Colonic mucosa (tissue), 4 donors: ENCODE measurements at regions not wholly inside any gene's neighbourhood (a gene's known extent, or its start where the extent isn't known, plus 50 kb on each side); places are given as distances from the start of the nearest gene placed in this dataset.

Source experiments
- DNase-seq: peaks from one replicate; pipeline ENCODE4 v3.0.0-alpha.2; 2020
- H3K27ac ChIP-seq: fragments of 200-600 bp; one replicate; pipeline ENCODE4 v1.8.0; 2021
- H3K27me3 ChIP-seq: fragments of 200-600 bp; one replicate; pipeline ENCODE4 v1.8.0; 2021
- H3K36me3 ChIP-seq: fragments of 200-600 bp; one replicate; pipeline ENCODE4 v1.8.0; 2021
- H3K4me1 ChIP-seq: fragments of 200-600 bp; one replicate; pipeline ENCODE4 v1.8.0; 2021; ENCODE audit warnings: mild to moderate bottlenecking
- H3K4me3 ChIP-seq: fragments of 200-600 bp; one replicate; pipeline ENCODE4 v1.8.0; 2021
- H3K9ac ChIP-seq, 2 donors: one replicate each; pipeline ENCODE4 v1.7.0; 2013; ENCODE audit warnings: control low read depth in 2 of 2, low read depth in 2 of 2, low read length in 2 of 2
- H3K9me3 ChIP-seq: fragments of 200-600 bp; one replicate; pipeline ENCODE4 v1.8.0; 2021
- CTCF ChIP-seq: fragments of 200-600 bp; IDR thresholded peaks from one replicate; pipeline ENCODE4 v1.8.0; 2022; ENCODE audit warnings: antibody characterized with exemption, mild to moderate bottlenecking
- intact Hi-C: fragments of 100-400 bp; cut with DNase I; formaldehyde crosslinking; loops from one replicate; pipeline ENCODE4 v1.14.1; 2022
- donor health status: healthy.
- donor health status: DM: no; HTN: no; CAD: no.
- donor health status: DM: no; HTN: no; CAD: no.

DNA sequence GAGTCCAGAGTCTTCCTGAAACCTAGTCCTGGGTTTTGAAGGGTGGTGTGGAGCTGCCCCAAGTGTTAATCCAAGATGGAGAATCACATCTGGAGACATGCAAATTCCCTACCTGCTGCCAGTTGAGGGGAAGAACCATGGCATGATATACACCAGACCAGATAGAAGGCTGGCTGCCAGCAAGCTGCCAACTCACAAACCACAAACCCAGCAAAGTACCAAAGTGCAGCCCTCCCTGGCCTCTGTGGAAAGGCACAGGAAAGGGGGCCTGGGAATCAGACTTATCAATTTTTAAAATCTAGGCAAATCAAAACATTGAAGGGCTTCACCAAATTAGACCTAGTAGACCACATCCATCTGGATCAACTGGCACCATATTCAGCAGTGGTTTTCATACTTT is 157.0 kb downstream of the TMEM26 start:
- intact Hi-C loops: no loop called here
- Histone ChIP-seq H3K4me3 (no peak overlapping the region), H3K27ac (no peak overlapping the region), H3K4me1 (no peaks in the 10 kb centered on the region), H3K36me3 (no peaks in the 10 kb centered on the region), H3K9me3 (no peaks in the 10 kb centered on the region), H3K27me3 (no peaks in the 10 kb centered on the region), H3K9ac (no peak overlapping the region)
- DNase-seq: no peak
- no peak for TF ChIP-seq CTCF

DNA sequence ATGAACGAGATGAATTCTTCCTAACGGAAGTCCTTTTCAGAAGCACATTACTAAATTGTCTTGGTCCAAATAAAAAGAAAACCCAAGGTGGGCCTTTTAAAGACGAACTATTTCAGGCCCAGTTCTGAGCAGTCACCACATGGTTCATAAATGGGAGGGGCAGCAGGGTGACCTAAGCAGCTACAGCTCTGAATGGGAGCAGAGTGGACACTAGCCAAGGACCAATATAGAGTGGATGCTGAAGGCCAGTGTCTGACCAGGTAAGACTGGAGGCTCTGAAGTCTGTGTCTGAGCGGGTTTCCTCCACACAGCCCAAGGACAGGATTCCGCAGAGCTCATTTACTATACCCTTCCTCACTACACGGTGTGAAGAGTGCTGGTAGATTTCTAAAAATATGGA is 159.1 kb downstream of the TMEM26 start:
- no peak for DNase-seq
- Histone ChIP-seq H3K9me3 (no peaks in the 10 kb centered on the region), H3K4me1 (no peaks in the 10 kb centered on the region), H3K27me3 (no peaks in the 10 kb centered on the region), H3K9ac (no peak overlapping the region), H3K36me3 (no peaks in the 10 kb centered on the region), H3K27ac (no peak overlapping the region), H3K4me3 (no peak overlapping the region)
- intact Hi-C loops: no loop called here
- TF ChIP-seq CTCF: no peak

- Histone ChIP-seq H3K27me3 (no peaks in the 10 kb centered on the region), H3K4me3 (no peak overlapping the region), H3K27ac (no peak overlapping the region), H3K4me1 (no peaks in the 10 kb centered on the region), H3K9me3 (no peaks in the 10 kb centered on the region), H3K9ac (no peak overlapping the region), H3K36me3 (no peaks in the 10 kb centered on the region)
- TF ChIP-seq CTCF: no peak
- intact Hi-C loops: loop anchor here (5.0 kb wide), 1 partner anchor 148 kb away; no protein-coding TSS in a partner anchor
- DNase-seq: no peak
These were observed 163.4 kb downstream of the TMEM26 start for GRCh38 chr10:61289813-61290212.

- intact Hi-C loops: loop anchor here (5.0 kb wide), 1 partner anchor 144 kb away; no protein-coding TSS in a partner anchor
- H3K4me1 ChIP-seq: no peaks in the 10 kb centered on the region
These were observed 166.5 kb downstream of the TMEM26 start for GRCh38 chr10:61286686-61287085.

DNA sequence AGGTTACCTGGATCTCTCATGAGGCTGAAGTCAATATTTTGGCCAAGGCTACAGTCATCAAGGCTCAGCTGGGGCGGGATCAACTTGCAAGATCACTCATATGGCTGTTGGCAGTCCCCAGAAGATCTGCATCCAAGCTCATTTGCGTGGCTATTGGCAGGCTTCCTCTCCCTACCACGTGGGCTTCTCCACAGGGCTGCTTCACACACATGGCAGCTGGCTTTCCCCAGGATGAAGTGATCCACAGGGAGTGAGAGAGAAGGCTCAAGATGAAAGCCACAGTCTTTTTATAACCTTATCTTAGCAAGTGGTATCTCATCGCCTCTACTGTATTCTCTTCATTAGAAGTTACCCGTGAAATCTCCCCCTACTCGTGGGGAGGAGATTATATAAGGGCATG is 167.4 kb downstream of the TMEM26 start:
- no peaks in the 10 kb centered on the region for H3K4me1 ChIP-seq
- DNase-seq: no peak
- H3K27me3 ChIP-seq: no peaks in the 10 kb centered on the region
- H3K4me3 ChIP-seq: no peak overlapping the region
- TF ChIP-seq CTCF: no peak
- H3K9ac ChIP-seq: no peak overlapping the region
- intact Hi-C loops: loop anchor here (5.0 kb wide), 1 partner anchor 143 kb away; no protein-coding TSS in a partner anchor
- H3K9me3 ChIP-seq: no peaks in the 10 kb centered on the region
- H3K27ac ChIP-seq: no peak overlapping the region
- H3K36me3 ChIP-seq: no peaks in the 10 kb centered on the region

More at GRCh38 chr10:61286686-61287085, 166.5 kb downstream of the TMEM26 start:
- no peaks in the 10 kb centered on the region for H3K36me3 ChIP-seq
- no peak for DNase-seq
- no peak overlapping the region for H3K27ac ChIP-seq
- H3K9ac ChIP-seq: no peak overlapping the region
- H3K27me3 ChIP-seq: no peaks in the 10 kb centered on the region
- H3K4me3 ChIP-seq: no peak overlapping the region
- TF ChIP-seq CTCF: no peak
- H3K9me3 ChIP-seq: no peaks in the 10 kb centered on the region
